ENCODE measurements at regions not wholly inside any gene's neighbourhood (a gene's known extent, or its start where the extent isn't known, plus 50 kb on each side); places are given as distances from the start of the nearest gene placed in this dataset.
"Not testable (repeated sequence)": the region's sequence is repeated elsewhere in the genome, so short reads cannot be mapped to it uniquely, and the experiment has no call there.

DNA sequence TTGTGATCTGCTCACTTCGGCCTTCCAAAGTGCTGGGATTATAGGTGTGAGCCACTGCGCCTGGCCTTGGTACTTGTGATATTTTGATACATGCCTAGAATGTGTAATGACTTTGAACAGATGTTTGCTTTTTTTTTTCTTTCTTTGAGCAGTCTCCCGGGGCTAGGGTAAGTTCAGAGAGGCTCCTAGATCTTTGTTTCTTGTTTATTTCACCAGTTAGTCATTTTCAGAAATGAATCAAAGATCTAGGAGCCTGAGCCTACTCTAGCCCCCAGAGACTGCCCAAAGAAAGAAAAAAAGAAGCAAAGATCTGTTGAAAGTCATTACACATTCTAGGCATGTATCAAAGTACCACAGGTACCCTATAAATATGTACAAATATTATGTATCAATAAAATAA lies 66.3 kb downstream of the NPIPB11 start:
- TF ChIP-seq, protein P1, sequence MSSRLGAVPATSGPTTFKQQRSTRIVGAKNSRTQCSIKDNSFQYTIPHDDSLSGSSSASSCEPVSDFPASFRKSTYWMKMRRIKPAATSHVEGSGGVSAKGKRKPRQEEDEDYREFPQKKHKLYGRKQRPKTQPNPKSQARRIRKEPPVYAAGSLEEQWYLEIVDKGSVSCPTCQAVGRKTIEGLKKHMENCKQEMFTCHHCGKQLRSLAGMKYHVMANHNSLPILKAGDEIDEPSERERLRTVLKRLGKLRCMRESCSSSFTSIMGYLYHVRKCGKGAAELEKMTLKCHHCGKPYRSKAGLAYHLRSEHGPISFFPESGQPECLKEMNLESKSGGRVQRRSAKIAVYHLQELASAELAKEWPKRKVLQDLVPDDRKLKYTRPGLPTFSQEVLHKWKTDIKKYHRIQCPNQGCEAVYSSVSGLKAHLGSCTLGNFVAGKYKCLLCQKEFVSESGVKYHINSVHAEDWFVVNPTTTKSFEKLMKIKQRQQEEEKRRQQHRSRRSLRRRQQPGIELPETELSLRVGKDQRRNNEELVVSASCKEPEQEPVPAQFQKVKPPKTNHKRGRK (tag; IDR thresholded peaks at IDR 0.05): not testable (repeated sequence)
- TF ChIP-seq ZNF23 (CRISPR knock-in tag; IDR thresholded peaks at IDR 0.05); FUS (optimal IDR thresholded peaks at IDR 0.05; ENCODE audit: low read depth, low read length); POLR2A (conservative IDR thresholded peaks at IDR 0.05): not testable (repeated sequence)

Data from K562 (cell line).